GM21515 (cell line): ENCODE measurements at regions not wholly inside any gene's neighbourhood (a gene's known extent, or its start where the extent isn't known, plus 50 kb on each side); places are given as distances from the start of the nearest gene placed in this dataset.
"Not testable (repeated sequence)": the region's sequence is repeated elsewhere in the genome, so short reads cannot be mapped to it uniquely, and the experiment has no call there.

Source experiments
- ATAC-seq: cut with Tn5 transposase; IDR thresholded peaks from one replicate; pipeline ENCODE4 v1.9.1; 2021; ENCODE audit not compliant: unreplicated experiment

- ATAC-seq = no peak
Observed at GRCh38 chr21:35510294-35510693, 461.2 kb upstream of the RUNX1 start.

GRCh38 chr21:35509001-35509704 is 460.1 kb upstream of the RUNX1 start:
- ATAC-seq = no peak

- no peak for ATAC-seq
Observed at GRCh38 chr21:35508139-35508888, 459.2 kb upstream of the RUNX1 start.

GRCh38 chr21:35507181-35507759 is 458.2 kb upstream of the RUNX1 start:
- no peak for ATAC-seq

GRCh38 chr21:35506771-35507170 is 457.7 kb upstream of the RUNX1 start:
- no peak for ATAC-seq

- ATAC-seq = no peak
Observed at GRCh38 chr21:35506352-35506751, 457.2 kb upstream of the RUNX1 start.

- ATAC-seq = no peak
Observed at GRCh38 chr21:35504951-35505466, 455.9 kb upstream of the RUNX1 start.

GRCh38 chr21:35504277-35504676 is 455.2 kb upstream of the RUNX1 start:
- no peak for ATAC-seq

GRCh38 chr21:35503671-35504070 is 454.6 kb upstream of the RUNX1 start:
- no peak for ATAC-seq

GRCh38 chr21:35502821-35503220 is 453.7 kb upstream of the RUNX1 start:
- no peak for ATAC-seq

- not testable (repeated sequence) for ATAC-seq
Observed at GRCh38 chr21:35497522-35497921, 448.4 kb upstream of the RUNX1 start.

- no peak for ATAC-seq
Observed at GRCh38 chr21:35491920-35492678, 443.0 kb upstream of the RUNX1 start.

- ATAC-seq = no peak
Observed at GRCh38 chr21:35491114-35491513, 442.0 kb upstream of the RUNX1 start.

GRCh38 chr21:35489389-35489980 is 440.4 kb upstream of the RUNX1 start:
- no peak for ATAC-seq

- ATAC-seq = no peak
Observed at GRCh38 chr21:35488946-35489345, 439.8 kb upstream of the RUNX1 start.

GRCh38 chr21:35485364-35485763 is 436.3 kb upstream of the RUNX1 start:
- ATAC-seq = no peak

- ATAC-seq = no peak
Observed at GRCh38 chr21:35484851-35485250, 435.7 kb upstream of the RUNX1 start.

- ATAC-seq = no peak
Observed at GRCh38 chr21:35484032-35484431, 434.9 kb upstream of the RUNX1 start.

GRCh38 chr21:35482933-35483662 is 434.0 kb upstream of the RUNX1 start:
- ATAC-seq = no peak

GRCh38 chr21:35482096-35482495 is 433.0 kb upstream of the RUNX1 start:
- no peak for ATAC-seq
